WTC11 (cell line): ENCODE measurements at regions not wholly inside any gene's neighbourhood (a gene's known extent, or its start where the extent isn't known, plus 50 kb on each side); places are given as distances from the start of the nearest gene placed in this dataset.

Experiments used
- CREB1 ChIP-seq: sonication (generic); formaldehyde crosslinking; IDR thresholded peaks from 2 replicates; pipeline ENCODE4 v1.8.0; 2023; ENCODE audit warnings: mild to moderate bottlenecking, missing genetic modification reagents
- FOXP1 ChIP-seq: sonication (generic); formaldehyde crosslinking; IDR thresholded peaks from 2 replicates; pipeline ENCODE4 v1.8.0; 2022; ENCODE audit warnings: missing genetic modification reagents, mild to moderate bottlenecking, moderate library complexity, borderline replicate concordance
- NFE2L1 ChIP-seq: sonication (generic); formaldehyde crosslinking; IDR thresholded peaks from 2 replicates; pipeline ENCODE4 v1.8.1; 2023; ENCODE audit warnings: missing genetic modification reagents
- NR2C2 ChIP-seq: sonication (generic); formaldehyde crosslinking; IDR thresholded peaks from 2 replicates; pipeline ENCODE4 v1.8.0; 2022; ENCODE audit warnings: mild to moderate bottlenecking, missing genetic modification reagents
- RELA ChIP-seq: sonication (generic); formaldehyde crosslinking; IDR thresholded peaks from 2 replicates; pipeline ENCODE4 v1.8.1; 2022; ENCODE audit warnings: missing genetic modification reagents, mild to moderate bottlenecking, borderline replicate concordance
- ZNF263 ChIP-seq: sonication (generic); formaldehyde crosslinking; IDR thresholded peaks from 2 replicates; pipeline ENCODE4 v1.8.1; 2022; ENCODE audit warnings: low read depth, mild to moderate bottlenecking, moderate library complexity, missing genetic modification reagents
- ZNF317 ChIP-seq: sonication (generic); formaldehyde crosslinking; IDR thresholded peaks from 2 replicates; pipeline ENCODE4 v1.8.1; 2023; ENCODE audit warnings: low read depth, mild to moderate bottlenecking, moderate library complexity, missing genetic modification reagents, borderline replicate concordance
- TF ChIP-seq, protein P1 (sequence below): fragments of 200-600 bp; IDR thresholded peaks from 2 replicates; pipeline ENCODE4 v1.8.0; 2022; ENCODE audit warnings: antibody characterized with exemption
- TF ChIP-seq, protein P2 (sequence below): fragments of 250-450 bp; sonication (Bioruptor Pico); IDR thresholded peaks from 2 replicates; pipeline ENCODE4 v1.8.0; 2021; ENCODE audit warnings: mild to moderate bottlenecking
- TF ChIP-seq, protein P3 (sequence below): sonication (generic); formaldehyde crosslinking; conservative IDR thresholded peaks from 2 replicates; pipeline ENCODE4 v1.8.1; 2022; ENCODE audit warnings: mild to moderate bottlenecking, missing genetic modification reagents
- TF ChIP-seq, protein P4 (sequence below): sonication (generic); formaldehyde crosslinking; IDR thresholded peaks from 2 replicates; pipeline ENCODE4 v1.8.0; 2022; ENCODE audit warnings: mild to moderate bottlenecking, missing genetic modification reagents
- TF ChIP-seq, protein P5 (sequence below): sonication (generic); formaldehyde crosslinking; IDR thresholded peaks from 2 replicates; pipeline ENCODE4 v1.8.1; 2023; ENCODE audit warnings: mild to moderate bottlenecking, moderate library complexity, missing genetic modification reagents

DNA sequence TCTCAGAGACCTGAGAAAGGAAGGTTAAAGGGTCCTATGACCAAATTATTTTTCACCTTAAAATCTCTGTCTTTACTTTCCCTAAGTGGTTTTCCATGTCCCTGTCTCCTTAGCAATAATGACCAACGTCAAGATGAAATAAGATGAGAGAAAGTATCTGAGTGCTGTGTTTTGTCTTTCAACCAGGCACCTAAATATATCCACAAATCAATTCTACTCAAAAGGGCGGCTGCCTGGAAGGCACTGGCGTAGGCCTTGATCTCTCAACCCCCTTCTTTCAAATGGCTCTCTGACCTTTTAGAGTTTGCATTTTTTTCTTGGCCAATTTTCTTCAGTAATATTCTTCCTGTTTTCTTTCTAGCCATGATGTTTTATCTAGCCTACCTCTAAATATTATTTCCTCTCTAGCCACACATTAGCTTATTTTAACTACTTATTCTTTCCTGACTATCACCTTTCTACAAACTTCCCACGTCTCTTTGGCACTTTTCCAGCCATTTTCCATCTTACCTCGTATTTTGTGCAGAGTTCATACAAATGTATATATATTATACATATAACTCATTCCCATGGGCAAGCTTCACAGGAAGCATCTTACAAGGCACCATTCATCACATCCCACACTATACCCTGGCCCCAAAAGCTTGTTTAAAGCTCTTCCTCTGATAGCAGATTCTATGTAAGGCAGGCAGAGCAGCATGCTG lies 204.5 kb downstream of the SNX18 start:
- TF ChIP-seq, protein P1, sequence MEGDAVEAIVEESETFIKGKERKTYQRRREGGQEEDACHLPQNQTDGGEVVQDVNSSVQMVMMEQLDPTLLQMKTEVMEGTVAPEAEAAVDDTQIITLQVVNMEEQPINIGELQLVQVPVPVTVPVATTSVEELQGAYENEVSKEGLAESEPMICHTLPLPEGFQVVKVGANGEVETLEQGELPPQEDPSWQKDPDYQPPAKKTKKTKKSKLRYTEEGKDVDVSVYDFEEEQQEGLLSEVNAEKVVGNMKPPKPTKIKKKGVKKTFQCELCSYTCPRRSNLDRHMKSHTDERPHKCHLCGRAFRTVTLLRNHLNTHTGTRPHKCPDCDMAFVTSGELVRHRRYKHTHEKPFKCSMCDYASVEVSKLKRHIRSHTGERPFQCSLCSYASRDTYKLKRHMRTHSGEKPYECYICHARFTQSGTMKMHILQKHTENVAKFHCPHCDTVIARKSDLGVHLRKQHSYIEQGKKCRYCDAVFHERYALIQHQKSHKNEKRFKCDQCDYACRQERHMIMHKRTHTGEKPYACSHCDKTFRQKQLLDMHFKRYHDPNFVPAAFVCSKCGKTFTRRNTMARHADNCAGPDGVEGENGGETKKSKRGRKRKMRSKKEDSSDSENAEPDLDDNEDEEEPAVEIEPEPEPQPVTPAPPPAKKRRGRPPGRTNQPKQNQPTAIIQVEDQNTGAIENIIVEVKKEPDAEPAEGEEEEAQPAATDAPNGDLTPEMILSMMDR, result no peak
- TF ChIP-seq CREB1 (CRISPR knock-in tag) (no peak), NFE2L1 (CRISPR knock-in tag) (no peak), NR2C2 (CRISPR knock-in tag) (no peak), ZNF263 (no peak), FOXP1 (CRISPR knock-in tag) (no peak), RELA (CRISPR knock-in tag) (no peak), ZNF317 (CRISPR knock-in tag) (no peak)
- TF ChIP-seq, protein P2, sequence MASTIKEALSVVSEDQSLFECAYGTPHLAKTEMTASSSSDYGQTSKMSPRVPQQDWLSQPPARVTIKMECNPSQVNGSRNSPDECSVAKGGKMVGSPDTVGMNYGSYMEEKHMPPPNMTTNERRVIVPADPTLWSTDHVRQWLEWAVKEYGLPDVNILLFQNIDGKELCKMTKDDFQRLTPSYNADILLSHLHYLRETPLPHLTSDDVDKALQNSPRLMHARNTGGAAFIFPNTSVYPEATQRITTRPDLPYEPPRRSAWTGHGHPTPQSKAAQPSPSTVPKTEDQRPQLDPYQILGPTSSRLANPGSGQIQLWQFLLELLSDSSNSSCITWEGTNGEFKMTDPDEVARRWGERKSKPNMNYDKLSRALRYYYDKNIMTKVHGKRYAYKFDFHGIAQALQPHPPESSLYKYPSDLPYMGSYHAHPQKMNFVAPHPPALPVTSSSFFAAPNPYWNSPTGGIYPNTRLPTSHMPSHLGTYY (CRISPR knock-in tag), result no peak
- TF ChIP-seq, protein P3, sequence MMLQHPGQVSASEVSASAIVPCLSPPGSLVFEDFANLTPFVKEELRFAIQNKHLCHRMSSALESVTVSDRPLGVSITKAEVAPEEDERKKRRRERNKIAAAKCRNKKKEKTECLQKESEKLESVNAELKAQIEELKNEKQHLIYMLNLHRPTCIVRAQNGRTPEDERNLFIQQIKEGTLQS (CRISPR knock-in tag), result no peak
- TF ChIP-seq, protein P4, sequence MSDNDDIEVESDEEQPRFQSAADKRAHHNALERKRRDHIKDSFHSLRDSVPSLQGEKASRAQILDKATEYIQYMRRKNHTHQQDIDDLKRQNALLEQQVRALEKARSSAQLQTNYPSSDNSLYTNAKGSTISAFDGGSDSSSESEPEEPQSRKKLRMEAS, result no peak
- TF ChIP-seq, protein P5, sequence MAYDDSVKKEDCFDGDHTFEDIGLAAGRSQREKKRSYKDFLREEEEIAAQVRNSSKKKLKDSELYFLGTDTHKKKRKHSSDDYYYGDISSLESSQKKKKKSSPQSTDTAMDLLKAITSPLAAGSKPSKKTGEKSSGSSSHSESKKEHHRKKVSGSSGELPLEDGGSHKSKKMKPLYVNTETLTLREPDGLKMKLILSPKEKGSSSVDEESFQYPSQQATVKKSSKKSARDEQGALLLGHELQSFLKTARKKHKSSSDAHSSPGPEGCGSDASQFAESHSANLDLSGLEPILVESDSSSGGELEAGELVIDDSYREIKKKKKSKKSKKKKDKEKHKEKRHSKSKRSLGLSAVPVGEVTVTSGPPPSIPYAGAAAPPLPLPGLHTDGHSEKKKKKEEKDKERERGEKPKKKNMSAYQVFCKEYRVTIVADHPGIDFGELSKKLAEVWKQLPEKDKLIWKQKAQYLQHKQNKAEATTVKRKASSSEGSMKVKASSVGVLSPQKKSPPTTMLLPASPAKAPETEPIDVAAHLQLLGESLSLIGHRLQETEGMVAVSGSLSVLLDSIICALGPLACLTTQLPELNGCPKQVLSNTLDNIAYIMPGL (CRISPR knock-in tag), result no peak
